Mucosa of rectum (tissue), 2 donors: ENCODE measurements at regions not wholly inside any gene's neighbourhood (a gene's known extent, or its start where the extent isn't known, plus 50 kb on each side); places are given as distances from the start of the nearest gene placed in this dataset.

Experiments used
- H3K27ac ChIP-seq, 2 donors: one replicate each; pipeline ENCODE4 v1.7.0; 2013; ENCODE audit warnings: inconsistent platforms in 2 of 2, low read depth in 2 of 2, low read length in 2 of 2
- H3K27me3 ChIP-seq, 2 donors: one replicate each; pipeline ENCODE4 v1.7.0; 2013; ENCODE audit warnings: low read length in 2 of 2; ENCODE audit not compliant: control insufficient read depth in 2 of 2, insufficient read depth in 2 of 2
- H3K36me3 ChIP-seq, 2 donors: one replicate each; pipeline ENCODE4 v1.7.0; 2013; ENCODE audit warnings: low read length in 2 of 2; ENCODE audit not compliant: control insufficient read depth in 2 of 2, insufficient read depth in 2 of 2
- H3K4me1 ChIP-seq, 2 donors: one replicate each; pipeline ENCODE4 v1.7.0; 2013; ENCODE audit warnings: low read length in 2 of 2, mild to moderate bottlenecking in 1 of 2; ENCODE audit not compliant: control insufficient read depth in 2 of 2, insufficient read depth in 2 of 2
- H3K4me3 ChIP-seq, 2 donors: one replicate each; pipeline ENCODE4 v1.7.0; 2013; ENCODE audit warnings: low read length in 2 of 2
- H3K9ac ChIP-seq, 2 donors: one replicate each; pipeline ENCODE4 v1.7.0; 2013; ENCODE audit warnings: low read length in 2 of 2, low read depth in 1 of 2, mild to moderate bottlenecking in 1 of 2
- H3K9me3 ChIP-seq, 2 donors: one replicate each; pipeline ENCODE4 v1.7.0; 2013; ENCODE audit warnings: low read length in 2 of 2; ENCODE audit not compliant: control insufficient read depth in 2 of 2
- donor health status: healthy.
- donor health status: Normal muscosa, but diverticular disease.

DNA sequence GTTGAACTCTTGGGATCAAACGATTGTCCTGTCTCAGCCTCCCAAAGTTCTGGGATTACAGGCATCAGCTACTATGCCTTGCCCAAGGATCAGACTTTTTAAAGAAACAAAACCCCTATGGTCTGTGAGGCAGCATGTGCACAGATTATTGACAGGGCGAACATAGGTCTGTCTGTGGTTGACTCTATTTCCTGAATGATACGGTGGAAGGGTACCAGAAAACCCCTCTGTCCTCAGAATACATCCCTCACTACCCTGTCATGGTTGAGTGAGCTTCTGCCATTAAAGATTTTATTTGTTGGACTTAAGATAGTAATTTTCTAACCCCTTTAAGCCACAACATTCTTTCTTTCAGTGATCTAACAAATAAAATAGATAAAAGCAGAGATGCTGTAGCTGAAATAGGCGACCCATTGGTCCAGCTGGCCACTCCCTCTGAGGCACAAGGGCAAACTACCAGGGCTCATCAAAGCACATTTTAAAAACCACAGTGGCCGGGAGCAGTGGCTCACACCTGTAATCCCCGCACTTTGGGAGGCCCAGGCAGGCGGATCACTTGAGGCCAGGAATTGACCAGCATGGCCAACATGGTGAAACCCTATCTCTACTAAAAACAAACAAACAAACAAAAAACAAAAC, 84.9 kb upstream of the ANKRD55 start:
- H3K27ac ChIP-seq, result no peak overlapping the region
- no peak overlapping the region for H3K9ac ChIP-seq
- no peaks in the 10 kb centered on the region for H3K9me3 ChIP-seq
- H3K4me3 ChIP-seq, result no peak overlapping the region
- H3K36me3 ChIP-seq, result no peaks in the 10 kb centered on the region
- H3K4me1 ChIP-seq, result peaks cover 2% of the 10 kb centered on the region in 2 donors
- no peaks in the 10 kb centered on the region for H3K27me3 ChIP-seq

DNA sequence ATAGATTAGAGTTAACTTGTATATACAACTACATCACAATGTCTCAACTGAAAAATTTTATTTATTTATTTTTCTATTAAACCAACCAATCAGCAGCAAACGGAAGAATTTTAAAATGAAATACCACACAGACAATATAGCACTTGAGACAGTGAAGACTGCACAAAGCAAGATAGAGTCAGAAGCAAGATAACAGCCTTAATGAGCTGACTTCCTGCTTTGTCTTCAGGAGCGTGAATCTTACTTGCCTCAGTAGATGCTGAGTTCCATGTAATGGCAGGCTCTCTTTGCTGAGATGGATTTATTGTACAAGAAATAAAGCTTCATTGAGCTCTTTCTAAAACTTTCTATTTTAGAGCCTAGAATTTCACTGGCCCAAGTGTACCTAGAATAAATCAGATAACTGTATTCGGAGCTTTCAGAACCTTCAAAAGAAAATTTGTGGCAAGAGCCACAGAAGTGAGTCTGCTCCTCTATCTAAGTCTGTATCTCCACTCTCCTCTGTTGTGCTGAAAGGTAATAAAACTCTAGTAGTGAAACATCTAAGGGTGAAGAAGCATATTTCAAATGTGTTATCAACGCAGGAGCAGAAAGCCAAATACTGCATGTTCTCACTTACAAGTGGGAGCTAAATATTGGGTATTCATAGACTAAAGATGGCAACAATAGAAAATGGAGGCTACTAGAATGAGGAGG, 83.3 kb upstream of the ANKRD55 start:
- Histone ChIP-seq H3K9ac (no peak overlapping the region), H3K36me3 (no peaks in the 10 kb centered on the region), H3K9me3 (no peaks in the 10 kb centered on the region), H3K4me3 (no peak overlapping the region), H3K27ac (no peak overlapping the region), H3K27me3 (no peaks in the 10 kb centered on the region), H3K4me1 (peaks cover 2% of the 10 kb centered on the region in 2 donors)

DNA sequence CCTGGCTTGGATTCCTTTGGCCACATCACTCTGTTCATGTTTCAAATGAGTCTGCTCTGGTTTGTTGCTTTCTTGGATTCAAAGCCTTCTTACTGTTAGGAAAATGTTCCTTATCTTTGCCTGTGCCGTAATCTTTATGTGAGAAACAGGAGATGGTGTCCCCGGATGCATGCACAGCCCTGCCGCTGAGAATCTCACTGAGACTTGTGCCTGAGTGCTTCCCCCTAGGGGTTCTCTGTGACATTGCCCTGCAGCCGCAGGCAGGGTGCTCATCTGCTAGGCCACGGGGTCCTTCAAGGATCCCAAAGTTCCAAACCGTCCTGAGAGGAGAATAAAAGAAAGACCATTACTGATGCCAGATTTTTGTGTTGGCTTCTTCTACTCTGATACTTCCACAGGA, 81.4 kb upstream of the ANKRD55 start:
- H3K27ac ChIP-seq, result no peak overlapping the region

DNA sequence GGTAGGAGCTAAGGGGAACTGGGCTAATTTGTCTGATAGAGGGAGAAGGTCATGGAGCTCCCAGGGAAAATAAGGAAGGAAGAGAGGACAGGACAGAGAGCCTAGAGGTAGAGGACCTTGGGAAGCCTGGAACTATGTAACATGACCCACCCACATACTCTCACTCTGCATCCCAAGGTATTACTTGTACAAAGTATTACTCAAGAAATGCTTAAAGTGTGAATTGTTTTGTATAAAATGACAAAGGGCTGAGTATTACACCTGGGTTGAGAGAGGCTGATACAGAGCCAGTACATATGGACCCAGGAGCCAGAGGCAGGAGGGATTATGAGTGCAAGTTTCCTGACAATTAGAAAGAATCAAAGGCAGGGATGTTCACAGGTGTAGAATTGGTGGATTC, 80.5 kb upstream of the ANKRD55 start:
- H3K4me1 ChIP-seq, result no peaks in the 10 kb centered on the region
- H3K27me3 ChIP-seq, result no peaks in the 10 kb centered on the region

More for the DNA sequence above, 81.4 kb upstream of the ANKRD55 start:
- H3K36me3 ChIP-seq, result no peaks in the 10 kb centered on the region
- H3K27me3 ChIP-seq, result no peaks in the 10 kb centered on the region
- no peak overlapping the region for H3K4me3 ChIP-seq
- H3K4me1 ChIP-seq, result peaks cover 2% of the 10 kb centered on the region in 2 donors
- no peaks in the 10 kb centered on the region for H3K9me3 ChIP-seq
- no peak overlapping the region for H3K9ac ChIP-seq

DNA sequence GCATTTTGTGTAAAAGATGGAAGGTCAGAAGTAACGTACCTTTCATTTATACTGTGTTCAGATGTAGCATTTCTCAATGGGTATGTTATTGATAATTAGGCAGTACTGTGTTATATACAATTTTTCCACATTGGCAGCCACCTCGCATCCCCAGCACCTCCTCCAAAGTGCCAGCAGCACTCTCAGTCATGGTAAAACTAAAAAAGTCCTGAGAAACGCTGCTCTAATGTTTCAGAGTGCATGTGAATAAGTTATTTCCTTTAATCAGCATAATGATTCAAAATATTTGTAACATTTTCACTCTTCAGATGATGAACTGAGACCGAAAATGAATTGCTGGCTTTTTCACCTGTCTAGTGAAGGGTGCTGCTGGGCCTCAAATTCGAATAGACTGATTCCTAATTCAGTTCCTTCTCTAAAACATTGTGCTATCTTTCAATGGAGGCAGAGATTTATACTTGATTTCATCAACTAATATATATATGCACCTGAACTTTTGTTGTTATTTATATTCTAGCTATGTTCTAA, 79.9 kb upstream of the ANKRD55 start:
- H3K4me3 ChIP-seq, result no peak overlapping the region
- H3K27me3 ChIP-seq, result no peaks in the 10 kb centered on the region
- no peak overlapping the region for H3K27ac ChIP-seq
- no peaks in the 10 kb centered on the region for H3K4me1 ChIP-seq
- no peaks in the 10 kb centered on the region for H3K9me3 ChIP-seq
- no peaks in the 10 kb centered on the region for H3K36me3 ChIP-seq
- no peak overlapping the region for H3K9ac ChIP-seq

More for the DNA sequence above, 80.5 kb upstream of the ANKRD55 start:
- no peak overlapping the region for H3K4me3 ChIP-seq
- H3K36me3 ChIP-seq, result no peaks in the 10 kb centered on the region
- no peak overlapping the region for H3K27ac ChIP-seq
- no peak overlapping the region for H3K9ac ChIP-seq
- no peaks in the 10 kb centered on the region for H3K9me3 ChIP-seq

DNA sequence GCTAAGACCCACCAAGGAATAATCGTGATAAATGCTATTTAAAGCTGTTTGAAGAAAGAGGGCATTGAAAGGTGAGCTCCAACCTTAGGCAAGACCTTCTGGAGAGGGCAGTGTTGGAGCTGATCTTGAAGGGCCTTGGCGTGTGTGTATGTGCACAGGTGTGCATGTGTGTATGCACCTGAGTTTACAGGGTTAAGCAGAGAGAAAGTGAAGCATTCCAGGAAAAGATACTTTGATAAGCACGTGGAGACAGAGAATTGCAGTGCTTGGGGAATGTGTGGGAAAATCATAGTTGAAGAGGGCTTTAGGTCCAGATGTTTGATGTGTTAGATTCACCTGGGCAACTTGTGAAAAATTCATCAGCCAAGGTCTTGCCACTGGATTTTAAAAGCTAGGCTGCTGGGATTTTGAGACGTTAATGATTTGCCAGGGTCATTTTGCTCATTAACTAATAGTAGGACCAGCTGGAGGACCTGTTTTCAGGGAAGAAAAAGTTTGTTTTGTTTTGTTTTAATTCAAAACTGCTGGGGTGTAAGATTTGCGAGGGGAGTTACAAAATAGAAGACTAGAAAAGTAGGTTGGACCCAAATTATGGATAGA, 78.3 kb upstream of the ANKRD55 start:
- Histone ChIP-seq H3K4me3 (no peak overlapping the region), H3K27me3 (no peaks in the 10 kb centered on the region), H3K36me3 (no peaks in the 10 kb centered on the region), H3K27ac (no peak overlapping the region), H3K4me1 (no peaks in the 10 kb centered on the region), H3K9ac (no peak overlapping the region), H3K9me3 (no peaks in the 10 kb centered on the region)

DNA sequence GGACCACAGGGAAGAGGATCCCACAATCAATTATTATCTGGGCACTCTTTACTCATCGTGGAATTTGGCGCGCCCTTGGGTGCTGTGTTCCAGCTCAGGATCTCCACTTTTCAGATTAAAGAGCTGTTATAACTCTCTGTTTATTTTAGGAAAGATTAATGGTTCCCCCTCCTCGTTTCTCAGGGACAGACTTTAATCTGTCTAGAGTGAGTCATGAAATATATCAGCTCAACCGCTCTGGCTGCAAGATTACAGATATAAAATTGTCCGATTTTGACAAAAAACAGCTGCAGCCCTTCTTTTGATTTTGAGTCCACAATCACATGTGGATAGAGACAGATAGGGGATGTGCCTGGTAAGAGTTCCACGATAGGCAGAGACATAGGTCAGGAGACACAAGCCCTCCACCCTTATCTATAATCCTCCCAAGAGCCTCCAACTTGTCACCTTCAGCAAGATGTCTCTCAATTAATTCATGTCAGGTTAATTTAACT, 77.6 kb upstream of the ANKRD55 start:
- H3K4me3 ChIP-seq, result no peak overlapping the region
- H3K27me3 ChIP-seq, result no peaks in the 10 kb centered on the region
- no peaks in the 10 kb centered on the region for H3K4me1 ChIP-seq
- H3K9ac ChIP-seq, result no peak overlapping the region
- H3K27ac ChIP-seq, result no peak overlapping the region
- no peaks in the 10 kb centered on the region for H3K9me3 ChIP-seq
- no peaks in the 10 kb centered on the region for H3K36me3 ChIP-seq

DNA sequence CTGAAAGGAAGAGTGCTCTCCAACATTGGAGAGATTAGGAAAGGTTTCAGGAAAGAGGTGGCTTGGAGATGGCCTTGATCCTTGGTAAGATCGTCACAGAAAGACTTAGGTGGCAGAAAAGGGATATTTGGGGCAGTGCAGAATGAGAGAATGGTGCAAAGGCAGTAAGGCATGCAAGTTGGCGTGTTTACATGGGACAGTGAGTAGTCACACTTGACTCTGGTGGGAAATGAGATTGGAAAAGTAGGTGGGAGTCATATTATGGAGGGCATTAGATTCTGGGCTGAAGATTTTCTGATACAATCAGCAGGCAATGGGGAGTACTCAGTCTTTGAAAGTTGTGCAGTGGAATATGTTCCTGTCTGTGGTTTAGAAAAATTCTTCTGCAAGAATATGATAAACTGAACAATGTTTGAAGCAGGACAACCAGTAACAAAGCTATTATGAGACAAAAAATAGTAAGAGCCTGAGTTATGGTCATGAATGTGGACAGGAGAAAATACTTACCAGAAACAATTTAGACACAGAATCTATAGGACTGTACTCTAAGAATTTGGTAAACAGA, 76.2 kb upstream of the ANKRD55 start:
- no peaks in the 10 kb centered on the region for H3K27me3 ChIP-seq
- H3K9ac ChIP-seq, result no peak overlapping the region
- no peaks in the 10 kb centered on the region for H3K4me1 ChIP-seq
- H3K9me3 ChIP-seq, result no peaks in the 10 kb centered on the region
- H3K4me3 ChIP-seq, result no peak overlapping the region
- H3K36me3 ChIP-seq, result no peaks in the 10 kb centered on the region
- H3K27ac ChIP-seq, result no peak overlapping the region

DNA sequence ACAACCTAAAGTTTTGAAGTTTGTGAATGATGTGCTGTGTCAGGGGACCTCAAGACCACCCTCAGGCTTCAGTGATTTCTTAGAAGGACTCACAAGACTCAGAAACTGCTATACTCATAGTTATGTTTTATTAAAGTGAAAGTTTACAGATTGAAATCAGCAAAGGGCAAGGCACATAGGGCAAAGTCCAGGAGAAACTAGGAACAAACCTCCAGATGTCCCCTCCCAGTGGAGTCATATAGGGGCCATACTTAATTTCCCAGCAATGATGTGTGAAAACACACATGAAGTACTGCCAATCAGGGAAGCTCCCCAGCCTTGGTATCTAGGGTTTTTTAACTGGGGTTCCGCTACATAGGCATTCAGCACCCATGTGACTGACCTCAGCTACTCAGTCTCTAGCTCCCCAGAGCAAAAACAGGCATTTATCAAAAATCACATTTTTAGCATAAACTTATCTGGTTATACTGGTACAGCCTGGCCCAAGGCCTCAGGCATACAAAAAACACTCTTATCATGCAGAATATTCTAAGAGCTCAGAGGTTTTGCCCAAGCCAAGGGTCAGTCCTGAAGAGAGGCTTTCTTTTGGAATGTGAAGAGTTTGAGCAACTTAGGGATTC, 74.7 kb upstream of the ANKRD55 start:
- Histone ChIP-seq H3K27ac (no peak overlapping the region), H3K36me3 (no peaks in the 10 kb centered on the region), H3K9ac (no peak overlapping the region), H3K9me3 (no peaks in the 10 kb centered on the region), H3K4me3 (no peak overlapping the region), H3K27me3 (no peaks in the 10 kb centered on the region), H3K4me1 (no peaks in the 10 kb centered on the region)
